Neural crest cell (in vitro differentiated cells): ENCODE measurements at regions not wholly inside any gene's neighbourhood (a gene's known extent, or its start where the extent isn't known, plus 50 kb on each side); places are given as distances from the start of the nearest gene placed in this dataset.
"Not testable (repeated sequence)": the region's sequence is repeated elsewhere in the genome, so short reads cannot be mapped to it uniquely, and the experiment has no call there.

Experiments
- DNase-seq: peaks from one replicate; pipeline ENCODE4 v3.0.0; 2021; ENCODE audit warnings: low read depth, mixed read lengths, low spot score
- H3K27ac Mint-ChIP-seq: one replicate; pipeline ENCODE4 v1.8.0; 2021; ENCODE audit warnings: mild to moderate bottlenecking, mixed read lengths; ENCODE audit not compliant: unreplicated experiment
- H3K27me3 Mint-ChIP-seq: 2 replicates; pipeline ENCODE4 v1.8.0; 2021; ENCODE audit warnings: low read depth, mild to moderate bottlenecking, mixed read lengths
- H3K36me3 Mint-ChIP-seq: 2 replicates; pipeline ENCODE4 v1.8.0; 2021; ENCODE audit warnings: low read depth, mild to moderate bottlenecking, mixed read lengths
- H3K4me1 Mint-ChIP-seq: 2 replicates; pipeline ENCODE4 v1.8.0; 2021; ENCODE audit warnings: mixed read lengths
- H3K4me3 Mint-ChIP-seq: one replicate; pipeline ENCODE4 v1.8.0; 2021; ENCODE audit warnings: mild to moderate bottlenecking, mixed read lengths
- H3K9me3 Mint-ChIP-seq: 2 replicates; pipeline ENCODE4 v1.8.0; 2021; ENCODE audit warnings: mixed read lengths
- CTCF ChIP-seq: fragments of 200-600 bp; sonication (generic); conservative IDR thresholded peaks from 2 replicates; pipeline ENCODE4 v1.5.0; 2021; ENCODE audit warnings: antibody characterized with exemption, mild to moderate bottlenecking

- Mint-ChIP-seq H3K36me3 (no peaks in the 10 kb centered on the region), H3K9me3 (no peaks in the 10 kb centered on the region), H3K27ac (no peak overlapping the region), H3K4me1 (no peaks in the 10 kb centered on the region), H3K4me3 (no peak overlapping the region), H3K27me3 (peaks cover 3% of the 10 kb centered on the region)
- no peak for TF ChIP-seq CTCF
- no peak for DNase-seq
These were observed 259.9 kb upstream of the CNR1 start for GRCh38 chr6:88426005-88426404.

GRCh38 chr6:88422831-88423230, 256.7 kb upstream of the CNR1 start:
- no peak for DNase-seq
- Mint-ChIP-seq H3K4me1 (no peaks in the 10 kb centered on the region), H3K4me3 (no peak overlapping the region), H3K27me3 (no peaks in the 10 kb centered on the region), H3K36me3 (no peaks in the 10 kb centered on the region), H3K9me3 (no peaks in the 10 kb centered on the region), H3K27ac (no peak overlapping the region)
- TF ChIP-seq CTCF: no peak

GRCh38 chr6:88420967-88421488, 254.9 kb upstream of the CNR1 start:
- not testable (repeated sequence) for H3K4me1 Mint-ChIP-seq, H3K27me3 Mint-ChIP-seq, H3K4me3 Mint-ChIP-seq, H3K27ac Mint-ChIP-seq, H3K36me3 Mint-ChIP-seq, DNase-seq, H3K9me3 Mint-ChIP-seq

- not testable (repeated sequence) for H3K4me3 Mint-ChIP-seq, H3K27me3 Mint-ChIP-seq, H3K4me1 Mint-ChIP-seq, H3K27ac Mint-ChIP-seq, H3K9me3 Mint-ChIP-seq, H3K36me3 Mint-ChIP-seq, DNase-seq
These were observed 253.0 kb upstream of the CNR1 start for GRCh38 chr6:88418921-88419810.

- DNase-seq, H3K27me3 Mint-ChIP-seq, H3K36me3 Mint-ChIP-seq, H3K9me3 Mint-ChIP-seq, H3K4me3 Mint-ChIP-seq, H3K27ac Mint-ChIP-seq, H3K4me1 Mint-ChIP-seq: not testable (repeated sequence)
These were observed 251.2 kb upstream of the CNR1 start for GRCh38 chr6:88417361-88417760.

GRCh38 chr6:88413459-88413858, 247.3 kb upstream of the CNR1 start:
- TF ChIP-seq CTCF: no peak
- Mint-ChIP-seq H3K36me3 (no peaks in the 10 kb centered on the region), H3K4me1 (no peaks in the 10 kb centered on the region)

GRCh38 chr6:88408355-88408754, 242.2 kb upstream of the CNR1 start:
- H3K27ac Mint-ChIP-seq, H3K4me3 Mint-ChIP-seq, H3K36me3 Mint-ChIP-seq, H3K9me3 Mint-ChIP-seq, H3K27me3 Mint-ChIP-seq, H3K4me1 Mint-ChIP-seq, DNase-seq: not testable (repeated sequence)

More at GRCh38 chr6:88413459-88413858, 247.3 kb upstream of the CNR1 start:
- H3K27ac Mint-ChIP-seq: no peak overlapping the region
- H3K27me3 Mint-ChIP-seq: no peaks in the 10 kb centered on the region
- no peaks in the 10 kb centered on the region for H3K9me3 Mint-ChIP-seq
- no peak for DNase-seq
- no peak overlapping the region for H3K4me3 Mint-ChIP-seq

GRCh38 chr6:88406674-88407073, 240.5 kb upstream of the CNR1 start:
- not testable (repeated sequence) for H3K27me3 Mint-ChIP-seq, H3K27ac Mint-ChIP-seq, DNase-seq, H3K36me3 Mint-ChIP-seq, H3K9me3 Mint-ChIP-seq, H3K4me1 Mint-ChIP-seq
- peak overlapping the region; percentile 44 for H3K4me3 Mint-ChIP-seq
